H1 (cell line): ENCODE measurements at regions not wholly inside any gene's neighbourhood (a gene's known extent, or its start where the extent isn't known, plus 50 kb on each side); places are given as distances from the start of the nearest gene placed in this dataset.

Source experiments
- CTCF ChIA-PET: fragments of 300-600 bp; sonication (Branson Sonifier 250); formaldehyde crosslinking; loops from one replicate; lab custom pipeline; 2021; ENCODE audit not compliant: partially characterized antibody; lab: Charles Lee
- POLR2A ChIA-PET: fragments of 300-600 bp; sonication (Branson Sonifier 250); formaldehyde crosslinking; loops from one replicate; lab custom pipeline; 2021; ENCODE audit warnings: inconsistent platforms; ENCODE audit not compliant: partially characterized antibody; lab: Charles Lee
- DNase-seq, 2 experiments: peaks; one replicate each; pipeline versions ENCODE4 v3.0.0 to v3.0.0-alpha.2; 2010 to 2022; ENCODE audit warnings: low spot score in 2 of 2, low read depth in 1 of 2, mixed read lengths in 1 of 2
- FAIRE-seq: peaks from 2 replicates; lab custom pipeline; 2011; peaks lifted over from hg19 to GRCh38; lab: Jason Lieb, UNC
- H2AFZ ChIP-seq: 2 replicates; pipeline ENCODE4 v1.8.1; 2012; ENCODE audit warnings: low read length, inconsistent platforms
- H2AK5ac ChIP-seq: 2 replicates; pipeline ENCODE4 v1.6.1; 2013; ENCODE audit warnings: low read depth, low read length
- H2BK120ac ChIP-seq: replicated peaks from 2 replicates; pipeline ENCODE3; 2013; ENCODE audit warnings: low read depth, low read length, inconsistent platforms
- H2BK12ac ChIP-seq: 2 replicates; pipeline ENCODE4 v1.6.1; 2013; ENCODE audit warnings: low read depth, low read length
- H2BK15ac ChIP-seq: 2 replicates; pipeline ENCODE4 v1.6.1; 2013; ENCODE audit warnings: low read length
- H2BK20ac ChIP-seq: 2 replicates; pipeline ENCODE4 v1.6.1; 2013; ENCODE audit warnings: low read length
- H2BK5ac ChIP-seq: 2 replicates; pipeline ENCODE4 v1.6.1; 2013; ENCODE audit warnings: low read depth, low read length
- H3K14ac ChIP-seq: 2 replicates; pipeline ENCODE4 v1.6.1; 2013; ENCODE audit warnings: inconsistent platforms; ENCODE audit not compliant: insufficient read length
- H3K18ac ChIP-seq: 2 replicates; pipeline ENCODE4 v1.6.1; 2013; ENCODE audit warnings: low read length; ENCODE audit errors: extremely low read depth
- H3K23ac ChIP-seq: 2 replicates; pipeline ENCODE4 v1.6.1; 2013; ENCODE audit warnings: inconsistent platforms; ENCODE audit not compliant: insufficient read length
- H3K23me2 ChIP-seq: 2 replicates; pipeline ENCODE4 v1.6.1; 2013; ENCODE audit warnings: low read depth, low read length
- H3K27ac ChIP-seq: 2 replicates; pipeline ENCODE4 v1.6.1; 2011; ENCODE audit warnings: low read depth, low read length, inconsistent platforms
- H3K27me3 ChIP-seq, 4 experiments: replicated peaks in 1 of 4; 1 replicate in 1 of 4; 2 replicates in 3 of 4; pipeline versions ENCODE4 v1.6.1 to v1.8.1; 2011 to 2013; ENCODE audit warnings: low read length in 3 of 4, mild to moderate bottlenecking in 3 of 4, inconsistent platforms in 2 of 4, mixed read lengths in 2 of 4, moderate library complexity in 1 of 4; ENCODE audit not compliant: control insufficient read depth in 3 of 4, insufficient read depth in 3 of 4; ENCODE audit errors: extremely low read depth in 1 of 4
- H3K36me3 ChIP-seq, 4 experiments: 2 replicates each; pipeline versions ENCODE4 v1.6.1 to v1.8.1; 2011 to 2013; ENCODE audit warnings: mild to moderate bottlenecking in 4 of 4, low read length in 3 of 4, moderate library complexity in 2 of 4, control low read depth in 1 of 4, inconsistent platforms in 1 of 4; ENCODE audit not compliant: insufficient read depth in 4 of 4, control insufficient read depth in 2 of 4
- H3K4ac ChIP-seq: replicated peaks from 2 replicates; pipeline ENCODE3; 2013; ENCODE audit warnings: low read length, low read depth, mixed read lengths, inconsistent platforms; ENCODE audit not compliant: insufficient read length
- H3K4me1 ChIP-seq, 4 experiments: replicated peaks in 1 of 4; 1 replicate in 1 of 4; 2 replicates in 3 of 4; pipeline versions ENCODE4 v1.6.1 to v1.8.1; 2011 to 2013; ENCODE audit warnings: low read length in 3 of 4, inconsistent platforms in 2 of 4, mixed read lengths in 1 of 4; ENCODE audit not compliant: insufficient read depth in 4 of 4, control insufficient read depth in 3 of 4
- H3K4me2 ChIP-seq, 2 experiments: 2 replicates each; pipeline versions ENCODE4 v1.6.1 to v1.8.1; 2011 to 2013; ENCODE audit warnings: low read depth in 2 of 2, low read length in 2 of 2, control low read depth in 1 of 2, inconsistent platforms in 1 of 2, mild to moderate bottlenecking in 1 of 2; ENCODE audit not compliant: insufficient read depth in 1 of 2
- H3K4me3 ChIP-seq, 4 experiments: fragments of 200-600, 300-600 bp in 1 of 4; sonication (generic), shearing (Covaris generic), sonication (Bioruptor Twin) in 1 of 4; 2 replicates each; pipeline versions ENCODE4 v1.5.1 to v1.8.1; 2011 to 2016; ENCODE audit warnings: low read length in 4 of 4, low read depth in 3 of 4, control low read depth in 2 of 4, inconsistent platforms in 2 of 4, mild to moderate bottlenecking in 2 of 4, mixed read lengths in 1 of 4, moderate library complexity in 1 of 4; ENCODE audit not compliant: insufficient read depth in 2 of 4; ENCODE audit errors: extremely low read depth in 1 of 4
- H3K56ac ChIP-seq: replicated peaks from 2 replicates; pipeline ENCODE3; 2013; ENCODE audit warnings: low read depth, mild to moderate bottlenecking, mixed read lengths, low read length, inconsistent platforms; ENCODE audit not compliant: insufficient read length
- H3K79me1 ChIP-seq: 2 replicates; pipeline ENCODE4 v1.6.1; 2013; ENCODE audit warnings: low read depth, low read length, control low read depth
- H3K79me2 ChIP-seq, 2 experiments: 2 replicates each; pipeline versions ENCODE4 v1.6.1 to v1.8.1; 2012 to 2013; ENCODE audit warnings: low read length in 2 of 2, mild to moderate bottlenecking in 2 of 2, inconsistent platforms in 1 of 2; ENCODE audit not compliant: insufficient read depth in 2 of 2, control insufficient read depth in 1 of 2
- H3K9ac ChIP-seq, 4 experiments: replicated peaks in 1 of 4; 1 replicate in 1 of 4; 2 replicates in 3 of 4; pipeline versions ENCODE4 v1.6.1 to v1.8.1; 2011 to 2013; ENCODE audit warnings: low read depth in 3 of 4, low read length in 3 of 4, control low read depth in 2 of 4, mild to moderate bottlenecking in 2 of 4, moderate library complexity in 2 of 4, inconsistent platforms in 1 of 4; ENCODE audit errors: extremely low read depth in 1 of 4
- H3K9me3 ChIP-seq, 2 experiments: 2 replicates each; pipeline versions ENCODE4 v1.6.1 to v1.8.1; 2012 to 2013; ENCODE audit warnings: mild to moderate bottlenecking in 2 of 2, moderate library complexity in 2 of 2, control low read depth in 1 of 2, inconsistent platforms in 1 of 2, low read depth in 1 of 2, low read length in 1 of 2, mixed read lengths in 1 of 2; ENCODE audit not compliant: insufficient read depth in 2 of 2
- H4K20me1 ChIP-seq, 2 experiments: replicated peaks in 1 of 2; 2 replicates each; pipeline versions ENCODE3 to v1.8.1; 2011 to 2013; ENCODE audit warnings: inconsistent platforms in 2 of 2, low read length in 2 of 2, mild to moderate bottlenecking in 1 of 2; ENCODE audit not compliant: insufficient read depth in 2 of 2, control insufficient read depth in 1 of 2
- H4K5ac ChIP-seq: 2 replicates; pipeline ENCODE4 v1.6.1; 2013; ENCODE audit warnings: low read length, low read depth, mixed read lengths, inconsistent platforms; ENCODE audit not compliant: insufficient read length
- H4K8ac ChIP-seq: 2 replicates; pipeline ENCODE4 v1.8.0; 2013; ENCODE audit warnings: mild to moderate bottlenecking, moderate library complexity, low read length, inconsistent platforms; ENCODE audit not compliant: insufficient read depth; ENCODE audit errors: extremely low read depth
- H4K91ac ChIP-seq: replicated peaks from 2 replicates; pipeline ENCODE3; 2013; ENCODE audit warnings: low read length, mixed read lengths, inconsistent platforms; ENCODE audit not compliant: insufficient read length
- ASH2L ChIP-seq: fragments of 200-600, 300-600 bp; sonication (generic); IDR thresholded peaks from one replicate; pipeline ENCODE4 v1.7.1; 2017; ENCODE audit warnings: low read length
- BRCA1 ChIP-seq: IDR thresholded peaks from 2 replicates; pipeline ENCODE4 v1.6.1; 2012; ENCODE audit warnings: low read depth, low read length, improper control_type of control experiment
- CBX5 ChIP-seq: fragments of 300-800, 300-1000 bp; sonication (generic); IDR thresholded peaks from 2 replicates; pipeline ENCODE4 v1.7.1; 2016; ENCODE audit warnings: antibody characterized with exemption, low read length, low read depth
- CBX8 ChIP-seq: fragments of 300-800, 300-1000 bp; sonication (generic); IDR thresholded peaks from 2 replicates; pipeline ENCODE4 v1.7.1; 2016; ENCODE audit warnings: low read depth, low read length, borderline replicate concordance
- HDAC6 ChIP-seq: IDR thresholded peaks from one replicate; pipeline ENCODE4 v1.7.1; 2012; ENCODE audit warnings: low read depth, mild to moderate bottlenecking, inconsistent platforms, low read length, moderate library complexity
- JUND ChIP-seq: IDR thresholded peaks from 2 replicates; pipeline ENCODE4 v1.6.1; 2011; ENCODE audit warnings: mild to moderate bottlenecking, improper control_type of control experiment, low read length
- NRF1 ChIP-seq: IDR thresholded peaks from 2 replicates; pipeline ENCODE4 v1.6.1; 2011; ENCODE audit warnings: mild to moderate bottlenecking, low read depth, low read length, improper control_type of control experiment
- SP4 ChIP-seq: IDR thresholded peaks from 2 replicates; pipeline ENCODE4 v1.6.1; 2012; ENCODE audit warnings: low read length, inconsistent platforms
- SRF ChIP-seq: IDR thresholded peaks from 2 replicates; pipeline ENCODE4 v1.6.1; 2011; ENCODE audit warnings: mild to moderate bottlenecking, low read depth, low read length, moderate library complexity
- TAF7 ChIP-seq: optimal IDR thresholded peaks from 2 replicates; pipeline ENCODE3; 2011; ENCODE audit warnings: low read depth, mild to moderate bottlenecking, inconsistent platforms, low read length, moderate library complexity, borderline replicate concordance
- TCF12 ChIP-seq: IDR thresholded peaks from 2 replicates; pipeline ENCODE4 v1.6.1; 2011; ENCODE audit warnings: low read depth, mild to moderate bottlenecking, low read length
- TEAD4 ChIP-seq: IDR thresholded peaks from 2 replicates; pipeline ENCODE4 v1.6.1; 2012; ENCODE audit warnings: low read depth, low read length, inconsistent platforms, mixed read lengths
- USF2 ChIP-seq: IDR thresholded peaks from 2 replicates; pipeline ENCODE4 v1.6.1; 2011; ENCODE audit warnings: low read length, improper control_type of control experiment

- Histone ChIP-seq H2BK5ac (no peak overlapping the region), H2BK12ac (no peak overlapping the region), H3K9me3 (0 out of 4 replicates have a peak, but pooled peaks cover 0 to 1% of the 10 kb centered on the region in 2 experiments), H3K9ac (no peak overlapping the region), H2BK20ac (no peak overlapping the region), H3K56ac (no peak overlapping the region), H3K18ac (no peak overlapping the region), H2BK120ac (no peak overlapping the region), H4K20me1 (no peaks in the 10 kb centered on the region), H3K27ac (no peak overlapping the region), H3K79me1 (no peaks in the 10 kb centered on the region), H3K79me2 (no peaks in the 10 kb centered on the region), H3K23me2 (0 out of 2 replicates have a peak, but pooled peaks cover 2% of the 10 kb centered on the region), H2AFZ (no peak overlapping the region), H4K8ac (no peak overlapping the region), H3K14ac (no peak overlapping the region), H3K36me3 (no peaks in the 10 kb centered on the region), H3K4me2 (no peak overlapping the region), H4K91ac (no peak overlapping the region), H3K4me1 (no peaks in the 10 kb centered on the region; a peak in 1 of 7 replicates), H3K23ac (no peak overlapping the region), H2AK5ac (no peak overlapping the region), H4K5ac (no peak overlapping the region), H3K27me3 (no peaks in the 10 kb centered on the region), H2BK15ac (no peak overlapping the region), H3K4ac (no peak overlapping the region), H3K4me3 (no peak overlapping the region)
- DNase-seq (no peak), FAIRE-seq (no peak)
- ChIA-PET POLR2A (interaction anchor here (0.6 kb wide), 1 partner anchor 651 kb away, joined by 3 read pairs; no protein-coding TSS in a partner anchor), CTCF (no interaction called here)
- no peak for TF ChIP-seq ASH2L
- no peak for TF ChIP-seq HDAC6
- no peak for TF ChIP-seq TCF12
- TF ChIP-seq BRCA1: no peak
- TF ChIP-seq SP4: no peak
- no peak for TF ChIP-seq TEAD4
- no peak for TF ChIP-seq USF2
- no peak for TF ChIP-seq CBX8
- TF ChIP-seq CBX5: no peak
- TF ChIP-seq TAF7: no peak
- no peak for TF ChIP-seq NRF1
- no peak for TF ChIP-seq JUND
- no peak for TF ChIP-seq SRF
Measured at GRCh38 chr6:74320715-74321114, 624.7 kb downstream of the CD109 start.
